SU-DHL-6 (cell line): ENCODE measurements at regions not wholly inside any gene's neighbourhood (a gene's known extent, or its start where the extent isn't known, plus 50 kb on each side); places are given as distances from the start of the nearest gene placed in this dataset.

ENCODE experiments used
- H2AFZ ChIP-seq: fragments of 200-600 bp; sonication (generic); 2 replicates; pipeline ENCODE4 v1.6.1; 2014; ENCODE audit warnings: low read depth, mild to moderate bottlenecking, moderate library complexity, mixed read lengths, antibody characterized with exemption, low read length; ENCODE audit not compliant: severe bottlenecking
- H3F3A ChIP-seq: fragments of 200-600 bp; shearing (Covaris generic); 2 replicates; pipeline ENCODE4 v1.6.0; 2016; ENCODE audit warnings: antibody characterized with exemption, mild to moderate bottlenecking; ENCODE audit not compliant: insufficient read depth
- H3K27ac ChIP-seq: fragments of 200-600 bp; sonication (generic); 2 replicates; pipeline ENCODE4 v1.5.1; 2016; ENCODE audit warnings: low read depth, mild to moderate bottlenecking, low read length, moderate library complexity, mixed read lengths
- H3K27me3 ChIP-seq: fragments of 200-600 bp; sonication (generic), shearing (Covaris generic); 2 replicates; pipeline ENCODE4 v1.6.0; 2014; ENCODE audit warnings: mild to moderate bottlenecking, low read length
- H3K36me3 ChIP-seq: fragments of 200-600 bp; sonication (generic); 2 replicates; pipeline ENCODE4 v1.6.1; 2014; ENCODE audit warnings: mild to moderate bottlenecking, low read length, mixed read lengths
- H3K4me2 ChIP-seq: fragments of 300-600, 200-600 bp; shearing (Covaris generic), sonication (generic); 2 replicates; pipeline ENCODE4 v1.6.0; 2014; ENCODE audit warnings: low read length, low read depth, mild to moderate bottlenecking; ENCODE audit not compliant: poor library complexity, severe bottlenecking
- H3K4me3 ChIP-seq: fragments of 200-600 bp; sonication (generic); 2 replicates; pipeline ENCODE4 v1.5.1; 2014; ENCODE audit warnings: antibody characterized with exemption, low read length, mild to moderate bottlenecking, mixed read lengths; ENCODE audit not compliant: insufficient read depth, poor library complexity, severe bottlenecking
- H3K79me2 ChIP-seq: fragments of 200-600 bp; sonication (generic); 2 replicates; pipeline ENCODE4 v1.6.1; 2014; ENCODE audit warnings: mild to moderate bottlenecking, low read length, moderate library complexity; ENCODE audit not compliant: insufficient read depth
- H3K9ac ChIP-seq: fragments of 200-600 bp; sonication (generic); 2 replicates; pipeline ENCODE4 v1.7.0; 2014; ENCODE audit warnings: mild to moderate bottlenecking, low read length
- H3K9me2 ChIP-seq: fragments of 200-600 bp; sonication (generic); replicated peaks from 2 replicates; pipeline ENCODE4 v1.6.1; 2014; ENCODE audit warnings: low read length; ENCODE audit not compliant: insufficient read depth
- H3K9me3 ChIP-seq: fragments of 200-600 bp; sonication (generic); 2 replicates; pipeline ENCODE4 v1.6.1; 2014; ENCODE audit warnings: low read length, mixed read lengths; ENCODE audit not compliant: insufficient read depth
- H4K20me1 ChIP-seq: fragments of 200-600 bp; sonication (generic); 2 replicates; pipeline ENCODE4 v1.6.1; 2014; ENCODE audit warnings: low read depth, mild to moderate bottlenecking, antibody characterized with exemption, low read length, moderate library complexity, mixed read lengths
- EZH2phosphoT487 ChIP-seq: fragments of 200-600 bp; sonication (generic), shearing (Covaris generic); conservative IDR thresholded peaks from 2 replicates; pipeline ENCODE4 v1.6.1; 2018; ENCODE audit warnings: mild to moderate bottlenecking, antibody characterized with exemption, low read length, moderate library complexity, mixed read lengths
- TF ChIP-seq, protein P1 (sequence below): fragments of 200-600 bp; sonication (generic); IDR thresholded peaks from one replicate; pipeline ENCODE4 v1.5.1; 2017; ENCODE audit warnings: antibody characterized with exemption, mild to moderate bottlenecking, low read length, moderate library complexity; ENCODE audit not compliant: insufficient read depth, poor library complexity, severe bottlenecking

GRCh38 chr4:154983714-154984113, 202.6 kb downstream of the RBM46 start:
- no peaks in the 10 kb centered on the region for H3F3A ChIP-seq
- no peaks in the 10 kb centered on the region for H3K36me3 ChIP-seq
- no peak overlapping the region for H3K4me3 ChIP-seq
- no peaks in the 10 kb centered on the region for H3K79me2 ChIP-seq
- no peak overlapping the region for H3K27ac ChIP-seq
- H3K27me3 ChIP-seq, result no peaks in the 10 kb centered on the region
- no peaks in the 10 kb centered on the region for H3K9me2 ChIP-seq
- TF ChIP-seq, protein P1, sequence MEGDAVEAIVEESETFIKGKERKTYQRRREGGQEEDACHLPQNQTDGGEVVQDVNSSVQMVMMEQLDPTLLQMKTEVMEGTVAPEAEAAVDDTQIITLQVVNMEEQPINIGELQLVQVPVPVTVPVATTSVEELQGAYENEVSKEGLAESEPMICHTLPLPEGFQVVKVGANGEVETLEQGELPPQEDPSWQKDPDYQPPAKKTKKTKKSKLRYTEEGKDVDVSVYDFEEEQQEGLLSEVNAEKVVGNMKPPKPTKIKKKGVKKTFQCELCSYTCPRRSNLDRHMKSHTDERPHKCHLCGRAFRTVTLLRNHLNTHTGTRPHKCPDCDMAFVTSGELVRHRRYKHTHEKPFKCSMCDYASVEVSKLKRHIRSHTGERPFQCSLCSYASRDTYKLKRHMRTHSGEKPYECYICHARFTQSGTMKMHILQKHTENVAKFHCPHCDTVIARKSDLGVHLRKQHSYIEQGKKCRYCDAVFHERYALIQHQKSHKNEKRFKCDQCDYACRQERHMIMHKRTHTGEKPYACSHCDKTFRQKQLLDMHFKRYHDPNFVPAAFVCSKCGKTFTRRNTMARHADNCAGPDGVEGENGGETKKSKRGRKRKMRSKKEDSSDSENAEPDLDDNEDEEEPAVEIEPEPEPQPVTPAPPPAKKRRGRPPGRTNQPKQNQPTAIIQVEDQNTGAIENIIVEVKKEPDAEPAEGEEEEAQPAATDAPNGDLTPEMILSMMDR, result no peak
- TF ChIP-seq EZH2phosphoT487, result no peak
- H3K4me2 ChIP-seq, result no peak overlapping the region
- no peaks in the 10 kb centered on the region for H4K20me1 ChIP-seq
- H3K9me3 ChIP-seq, result no peaks in the 10 kb centered on the region
- H2AFZ ChIP-seq, result no peak overlapping the region
- H3K9ac ChIP-seq, result no peak overlapping the region

GRCh38 chr4:154984148-154984547, 203.1 kb downstream of the RBM46 start:
- Histone ChIP-seq H3K4me3 (no peak overlapping the region), H3F3A (no peaks in the 10 kb centered on the region), H3K79me2 (no peaks in the 10 kb centered on the region), H3K27me3 (no peaks in the 10 kb centered on the region), H2AFZ (no peak overlapping the region), H3K9me2 (no peaks in the 10 kb centered on the region), H3K27ac (no peak overlapping the region), H3K9ac (no peak overlapping the region), H4K20me1 (no peaks in the 10 kb centered on the region), H3K36me3 (no peaks in the 10 kb centered on the region), H3K4me2 (no peak overlapping the region), H3K9me3 (no peaks in the 10 kb centered on the region)
- TF ChIP-seq, protein P1, result no peak

DNA sequence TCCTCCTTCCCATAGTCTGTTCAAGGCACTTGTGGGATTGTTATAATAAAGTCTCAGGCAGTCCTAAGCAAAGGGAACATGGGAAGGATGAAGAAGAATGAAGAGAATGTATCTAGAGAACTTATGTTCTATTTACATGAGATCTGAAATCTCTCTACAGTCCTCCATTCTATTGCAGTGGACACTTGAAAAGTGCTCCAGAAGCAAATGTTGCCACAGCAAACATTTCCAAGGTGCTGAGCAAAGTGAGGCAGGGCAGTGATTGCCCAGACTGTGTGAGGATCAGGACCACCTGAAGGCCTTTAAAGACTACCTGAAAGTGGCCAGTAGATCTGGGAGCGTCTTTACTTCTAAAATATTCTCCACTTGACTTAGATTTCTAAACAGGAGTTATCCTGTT, 203.5 kb downstream of the RBM46 start:
- no peaks in the 10 kb centered on the region for H4K20me1 ChIP-seq
- H2AFZ ChIP-seq, result no peak overlapping the region
- no peak overlapping the region for H3K4me2 ChIP-seq
- no peak for TF ChIP-seq EZH2phosphoT487
- TF ChIP-seq, protein P1, result no peak
- no peaks in the 10 kb centered on the region for H3K27me3 ChIP-seq
- H3F3A ChIP-seq, result no peaks in the 10 kb centered on the region
- H3K9me3 ChIP-seq, result no peaks in the 10 kb centered on the region
- H3K4me3 ChIP-seq, result no peak overlapping the region
- H3K9me2 ChIP-seq, result no peaks in the 10 kb centered on the region
- no peak overlapping the region for H3K27ac ChIP-seq
- H3K79me2 ChIP-seq, result no peaks in the 10 kb centered on the region
- H3K36me3 ChIP-seq, result no peaks in the 10 kb centered on the region
- H3K9ac ChIP-seq, result no peak overlapping the region

GRCh38 chr4:154985673-154986072, 204.6 kb downstream of the RBM46 start:
- Histone ChIP-seq H3K36me3 (no peaks in the 10 kb centered on the region), H3K4me3 (no peak overlapping the region), H3K27ac (no peak overlapping the region), H3K9me2 (no peaks in the 10 kb centered on the region), H2AFZ (no peak overlapping the region), H3K79me2 (no peaks in the 10 kb centered on the region), H3K27me3 (no peaks in the 10 kb centered on the region), H3K9ac (no peak overlapping the region), H4K20me1 (no peaks in the 10 kb centered on the region), H3K4me2 (no peak overlapping the region), H3F3A (no peaks in the 10 kb centered on the region), H3K9me3 (no peaks in the 10 kb centered on the region)
- no peak for TF ChIP-seq EZH2phosphoT487
- TF ChIP-seq, protein P1, result no peak
